ENCODE measurements at regions not wholly inside any gene's neighbourhood (a gene's known extent, or its start where the extent isn't known, plus 50 kb on each side); places are given as distances from the start of the nearest gene placed in this dataset.
A peak's percentile ranks its signal among the peaks of the same experiment; 100 is the strongest.

- POLR2A ChIA-PET (ENCODE audit: unreplicated experiment), result no interaction called here
- H3K27me3 ChIP-seq (ENCODE audit: low read length), result no peaks in the 10 kb centered on the region
- no peaks in the 10 kb centered on the region for H3K79me2 ChIP-seq (ENCODE audit: low read length)
- H3K9me2 ChIP-seq (replicated peaks; ENCODE audit: low read length), result no peaks in the 10 kb centered on the region
- no peak overlapping the region for H3K9ac ChIP-seq (ENCODE audit: low read length)
- H3K9me3 ChIP-seq (ENCODE audit: low read length), result no peaks in the 10 kb centered on the region
- CTCF ChIA-PET, result interaction anchor here (0.7 kb wide), 1 partner anchor 177 kb away, joined by 7 read pairs; no protein-coding TSS in a partner anchor
- no peaks in the 10 kb centered on the region for H4K20me1 ChIP-seq (ENCODE audit: low read length)
- no peaks in the 10 kb centered on the region for H3F3A ChIP-seq (ENCODE audit: low read length, unreplicated experiment)
- peaks cover 10% of the 10 kb centered on the region; the same call in 1 of the 2 replicates for H3K4me1 ChIP-seq (ENCODE audit: insufficient read depth, low read length)
- no TSS peak for BruUV-seq (replicated peaks)
- H3K27ac ChIP-seq (ENCODE audit: low read length), result peak overlapping the region; percentile 25; the same call in 1 of the 2 replicates
- H3K4me3 ChIP-seq (ENCODE audit: low read length), result no peak overlapping the region
- ATAC-seq (no peak), DNase-seq (no peak)
- H3K4me2 ChIP-seq (ENCODE audit: low read length), result no peak overlapping the region
- TF ChIP-seq EZH2 (IDR thresholded peaks at IDR 0.05; ENCODE audit: low read length, unreplicated experiment), result no peak
- TF ChIP-seq EZH2phosphoT487 (IDR thresholded peaks at IDR 0.05; ENCODE audit: borderline replicate concordance, low read length), result no peak
- TF ChIP-seq CTCF (conservative IDR thresholded peaks at IDR 0.05; ENCODE audit: low read depth, low read length), result no peak
- intact Hi-C loops (cut with micrococcal nuclease), result no loop called here
- H3K36me3 ChIP-seq (ENCODE audit: low read depth, low read length), result no peaks in the 10 kb centered on the region
- H2AFZ ChIP-seq (ENCODE audit: low read length), result no peak overlapping the region
Observed at GRCh38 chr6:135738636-135739035, 112.9 kb upstream of the PDE7B start.

DNA sequence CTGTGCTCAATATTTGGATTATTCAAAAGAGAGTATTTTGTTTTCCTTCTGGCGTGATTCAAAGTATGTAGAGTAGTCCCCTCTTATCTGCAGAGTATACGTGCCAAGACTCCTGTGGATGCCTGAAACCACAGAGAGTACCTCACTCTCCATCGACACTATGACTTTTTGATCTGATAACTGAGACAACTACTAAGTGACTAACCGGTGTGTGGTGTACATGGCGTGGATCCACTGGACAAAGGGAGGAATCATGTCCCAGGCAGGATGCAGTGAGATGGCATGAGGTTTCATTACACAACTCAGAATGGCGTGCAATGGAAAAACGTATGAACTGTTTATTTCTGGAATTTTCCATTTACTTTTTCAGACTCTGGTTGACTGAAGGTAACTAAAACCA lies 112.2 kb upstream of the PDE7B start:
- ChIA-PET CTCF (interaction anchor here (0.7 kb wide), 1 partner anchor 177 kb away, joined by 7 read pairs; no protein-coding TSS in a partner anchor), POLR2A (ENCODE audit: unreplicated experiment) (no interaction called here)
- peak overlapping the region; percentile 10; the same call in 1 of the 2 replicates for H3K4me2 ChIP-seq (ENCODE audit: low read length)

More for the DNA sequence above, 112.2 kb upstream of the PDE7B start:
- no TSS peak for BruUV-seq (replicated peaks)
- Histone ChIP-seq H3K27me3 (ENCODE audit: low read length) (no peaks in the 10 kb centered on the region), H3K4me1 (ENCODE audit: insufficient read depth, low read length) (peaks cover 10% of the 10 kb centered on the region; the same call in 1 of the 2 replicates), H3F3A (ENCODE audit: low read length, unreplicated experiment) (no peaks in the 10 kb centered on the region), H3K9ac (ENCODE audit: low read length) (no peak overlapping the region; the same call in 1 of the 2 replicates), H3K79me2 (ENCODE audit: low read length) (no peaks in the 10 kb centered on the region), H2AFZ (ENCODE audit: low read length) (peak overlapping the region; percentile 19; the same call in 1 of the 2 replicates), H3K4me3 (ENCODE audit: low read length) (no peak overlapping the region), H4K20me1 (ENCODE audit: low read length) (no peaks in the 10 kb centered on the region), H3K9me3 (ENCODE audit: low read length) (no peaks in the 10 kb centered on the region), H3K27ac (ENCODE audit: low read length) (peak overlapping the region; percentile 63), H3K36me3 (ENCODE audit: low read depth, low read length) (no peaks in the 10 kb centered on the region), H3K9me2 (replicated peaks; ENCODE audit: low read length) (no peaks in the 10 kb centered on the region)
- intact Hi-C loops (cut with micrococcal nuclease), result no loop called here
- ATAC-seq, result no peak
- DNase-seq, result peak; percentile 59
- no peak for TF ChIP-seq EZH2phosphoT487 (IDR thresholded peaks at IDR 0.05; ENCODE audit: borderline replicate concordance, low read length)
- TF ChIP-seq EZH2 (IDR thresholded peaks at IDR 0.05; ENCODE audit: low read length, unreplicated experiment), result no peak
- no peak for TF ChIP-seq CTCF (conservative IDR thresholded peaks at IDR 0.05; ENCODE audit: low read depth, low read length)
